ENCODE measurements at regions not wholly inside any gene's neighbourhood (a gene's known extent, or its start where the extent isn't known, plus 50 kb on each side); places are given as distances from the start of the nearest gene placed in this dataset.

DNA sequence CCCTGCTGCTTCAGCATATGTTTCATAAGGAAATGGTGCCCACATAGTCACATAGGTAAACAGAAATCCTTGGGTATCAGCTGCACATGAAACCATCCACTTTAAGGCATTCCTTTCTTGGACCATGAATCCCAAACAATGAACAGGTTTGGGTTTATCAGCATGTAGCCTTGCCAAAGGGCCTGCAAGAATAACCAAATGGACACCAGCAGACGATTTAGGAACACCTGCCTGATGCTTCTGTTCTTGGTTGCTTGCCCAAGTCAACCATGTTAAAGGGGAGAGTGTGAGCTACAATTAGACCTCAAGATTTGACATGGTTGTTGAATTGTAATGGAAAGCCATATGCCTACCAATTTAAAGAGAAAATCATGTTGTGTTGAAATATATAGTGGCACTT lies 1342.7 kb upstream of the PIK3C3 start:
- TF ChIP-seq POLR2A (IDR thresholded peaks at IDR 0.05): no peak
- TF ChIP-seq, protein P1, sequence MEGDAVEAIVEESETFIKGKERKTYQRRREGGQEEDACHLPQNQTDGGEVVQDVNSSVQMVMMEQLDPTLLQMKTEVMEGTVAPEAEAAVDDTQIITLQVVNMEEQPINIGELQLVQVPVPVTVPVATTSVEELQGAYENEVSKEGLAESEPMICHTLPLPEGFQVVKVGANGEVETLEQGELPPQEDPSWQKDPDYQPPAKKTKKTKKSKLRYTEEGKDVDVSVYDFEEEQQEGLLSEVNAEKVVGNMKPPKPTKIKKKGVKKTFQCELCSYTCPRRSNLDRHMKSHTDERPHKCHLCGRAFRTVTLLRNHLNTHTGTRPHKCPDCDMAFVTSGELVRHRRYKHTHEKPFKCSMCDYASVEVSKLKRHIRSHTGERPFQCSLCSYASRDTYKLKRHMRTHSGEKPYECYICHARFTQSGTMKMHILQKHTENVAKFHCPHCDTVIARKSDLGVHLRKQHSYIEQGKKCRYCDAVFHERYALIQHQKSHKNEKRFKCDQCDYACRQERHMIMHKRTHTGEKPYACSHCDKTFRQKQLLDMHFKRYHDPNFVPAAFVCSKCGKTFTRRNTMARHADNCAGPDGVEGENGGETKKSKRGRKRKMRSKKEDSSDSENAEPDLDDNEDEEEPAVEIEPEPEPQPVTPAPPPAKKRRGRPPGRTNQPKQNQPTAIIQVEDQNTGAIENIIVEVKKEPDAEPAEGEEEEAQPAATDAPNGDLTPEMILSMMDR (IDR thresholded peaks at IDR 0.05): no peak

Measured in Peyer's patch (tissue), 4 donors.